ENCODE measurements at regions not wholly inside any gene's neighbourhood (a gene's known extent, or its start where the extent isn't known, plus 50 kb on each side); places are given as distances from the start of the nearest gene placed in this dataset.

DNA sequence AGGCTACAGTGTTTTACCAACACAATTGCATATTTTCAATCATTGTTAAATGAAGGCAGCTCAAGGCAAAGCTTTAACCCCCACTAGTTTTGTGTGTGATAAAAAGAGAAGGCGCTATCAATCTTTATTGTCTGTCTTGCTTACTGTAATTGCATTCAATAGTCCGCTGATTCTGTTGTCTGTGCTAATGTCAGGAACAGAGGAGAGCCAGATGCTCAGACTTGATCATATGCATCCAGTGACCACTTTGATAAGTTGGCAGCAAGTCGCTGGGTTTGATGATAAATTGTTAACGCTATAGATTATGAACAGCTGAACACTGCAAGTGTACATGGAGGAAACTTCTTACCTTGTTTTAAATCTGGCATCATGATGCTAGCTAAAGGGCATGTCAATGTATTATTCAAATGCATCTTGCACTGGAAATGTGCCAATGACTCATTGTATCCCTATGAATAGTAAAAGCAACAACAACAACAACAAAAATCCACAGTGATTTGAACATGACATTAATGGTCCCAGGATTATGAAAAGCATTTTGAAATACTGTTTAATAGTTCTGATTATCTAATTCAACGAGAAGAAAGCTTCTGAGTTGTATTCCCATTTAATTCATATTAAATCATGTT lies 423.5 kb upstream of the FANCL start:
- no peak for TF ChIP-seq SMC3 (conservative IDR thresholded peaks at IDR 0.05; ENCODE audit: poor library complexity)
- TF ChIP-seq, protein P1, sequence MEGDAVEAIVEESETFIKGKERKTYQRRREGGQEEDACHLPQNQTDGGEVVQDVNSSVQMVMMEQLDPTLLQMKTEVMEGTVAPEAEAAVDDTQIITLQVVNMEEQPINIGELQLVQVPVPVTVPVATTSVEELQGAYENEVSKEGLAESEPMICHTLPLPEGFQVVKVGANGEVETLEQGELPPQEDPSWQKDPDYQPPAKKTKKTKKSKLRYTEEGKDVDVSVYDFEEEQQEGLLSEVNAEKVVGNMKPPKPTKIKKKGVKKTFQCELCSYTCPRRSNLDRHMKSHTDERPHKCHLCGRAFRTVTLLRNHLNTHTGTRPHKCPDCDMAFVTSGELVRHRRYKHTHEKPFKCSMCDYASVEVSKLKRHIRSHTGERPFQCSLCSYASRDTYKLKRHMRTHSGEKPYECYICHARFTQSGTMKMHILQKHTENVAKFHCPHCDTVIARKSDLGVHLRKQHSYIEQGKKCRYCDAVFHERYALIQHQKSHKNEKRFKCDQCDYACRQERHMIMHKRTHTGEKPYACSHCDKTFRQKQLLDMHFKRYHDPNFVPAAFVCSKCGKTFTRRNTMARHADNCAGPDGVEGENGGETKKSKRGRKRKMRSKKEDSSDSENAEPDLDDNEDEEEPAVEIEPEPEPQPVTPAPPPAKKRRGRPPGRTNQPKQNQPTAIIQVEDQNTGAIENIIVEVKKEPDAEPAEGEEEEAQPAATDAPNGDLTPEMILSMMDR (IDR thresholded peaks at IDR 0.05; ENCODE audit: poor library complexity, severe bottlenecking), result no peak
- no peak for TF ChIP-seq EZH2 (IDR thresholded peaks at IDR 0.05; ENCODE audit: borderline replicate concordance, insufficient read depth, low read length, poor library complexity, severe bottlenecking)
